DOHH2 (cell line): ENCODE measurements at regions not wholly inside any gene's neighbourhood (a gene's known extent, or its start where the extent isn't known, plus 50 kb on each side); places are given as distances from the start of the nearest gene placed in this dataset.
"Not testable (repeated sequence)": the region's sequence is repeated elsewhere in the genome, so short reads cannot be mapped to it uniquely, and the experiment has no call there.

ENCODE experiments used
- H3F3A ChIP-seq: fragments of 200-600 bp; sonication (generic), shearing (Covaris generic); 2 replicates; pipeline ENCODE4 v1.6.0; 2016; ENCODE audit warnings: antibody characterized with exemption, mild to moderate bottlenecking; ENCODE audit not compliant: control insufficient read depth, insufficient read depth
- H3K27ac ChIP-seq: fragments of 200-600 bp; sonication (generic); 2 replicates; pipeline ENCODE4 v1.5.1; 2014; ENCODE audit warnings: low read depth, mild to moderate bottlenecking, low read length, moderate library complexity
- H3K27me3 ChIP-seq: fragments of 200-600 bp; sonication (generic); 2 replicates; pipeline ENCODE4 v1.6.1; 2014; ENCODE audit warnings: mild to moderate bottlenecking, low read length, mixed read lengths; ENCODE audit not compliant: control insufficient read depth
- H3K36me3 ChIP-seq: fragments of 200-600 bp; sonication (generic); 2 replicates; pipeline ENCODE4 v1.6.1; 2014; ENCODE audit warnings: mild to moderate bottlenecking, low read length, moderate library complexity, mixed read lengths; ENCODE audit not compliant: control insufficient read depth
- H3K4me1 ChIP-seq: fragments of 200-600 bp; sonication (generic); 2 replicates; pipeline ENCODE4 v1.6.1; 2014; ENCODE audit warnings: mild to moderate bottlenecking, low read length, mixed read lengths; ENCODE audit not compliant: control insufficient read depth
- H3K4me2 ChIP-seq: fragments of 200-600 bp; sonication (generic); 2 replicates; pipeline ENCODE4 v1.6.0; 2014; ENCODE audit warnings: mild to moderate bottlenecking, low read length, moderate library complexity
- H3K4me3 ChIP-seq: fragments of 200-600 bp; sonication (generic); 2 replicates; pipeline ENCODE4 v1.5.1; 2014; ENCODE audit warnings: mild to moderate bottlenecking, low read length, mixed read lengths
- H3K79me2 ChIP-seq: fragments of 200-600 bp; sonication (generic); 2 replicates; pipeline ENCODE4 v1.6.1; 2014; ENCODE audit warnings: mild to moderate bottlenecking, low read length, mixed read lengths; ENCODE audit not compliant: control insufficient read depth
- H3K9me2 ChIP-seq: fragments of 200-600 bp; sonication (generic); replicated peaks from 2 replicates; pipeline ENCODE4 v1.6.1; 2014; ENCODE audit warnings: mild to moderate bottlenecking, low read length, mixed read lengths; ENCODE audit not compliant: control insufficient read depth
- H3K9me3 ChIP-seq: fragments of 200-600 bp; sonication (generic); 2 replicates; pipeline ENCODE4 v1.6.1; 2014; ENCODE audit warnings: antibody characterized with exemption, low read length, mixed read lengths; ENCODE audit not compliant: control insufficient read depth, insufficient read depth
- H4K20me1 ChIP-seq: fragments of 200-600 bp; sonication (generic); 2 replicates; pipeline ENCODE4 v1.6.0; 2014; ENCODE audit warnings: low read depth, mild to moderate bottlenecking, antibody characterized with exemption, low read length, moderate library complexity; ENCODE audit not compliant: control insufficient read depth, insufficient read depth
- EZH2phosphoT487 ChIP-seq: fragments of 200-600 bp; sonication (generic); IDR thresholded peaks from 2 replicates; pipeline ENCODE4 v1.6.1; 2017; ENCODE audit warnings: borderline replicate concordance, mild to moderate bottlenecking, antibody characterized with exemption, low read length, moderate library complexity, mixed read lengths
- TF ChIP-seq, protein P1 (sequence below): fragments of 200-600 bp; sonication (generic); IDR thresholded peaks from one replicate; pipeline ENCODE4 v1.5.1; 2014; ENCODE audit warnings: antibody characterized with exemption, mild to moderate bottlenecking, low read depth, low read length; ENCODE audit not compliant: poor library complexity, severe bottlenecking

DNA sequence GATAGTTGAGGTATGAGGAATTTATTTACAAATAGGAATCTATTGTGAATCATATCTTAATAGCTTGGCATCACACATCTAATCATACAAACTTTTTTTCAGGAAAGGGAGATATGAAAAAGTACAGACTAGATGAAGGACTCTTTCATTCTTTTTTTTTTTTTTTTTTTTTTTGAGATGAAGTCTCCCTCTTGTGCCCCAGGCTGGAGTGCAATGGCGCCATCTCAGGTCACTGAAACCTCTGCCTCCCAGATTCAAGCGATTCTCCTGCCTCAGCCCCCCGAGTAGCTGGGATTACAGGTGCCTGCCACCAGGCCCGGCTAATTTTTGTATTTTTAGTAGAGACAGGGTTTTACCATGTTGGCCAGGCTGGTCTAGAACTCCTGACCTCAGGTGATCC, 65.1 kb upstream of the NECTIN3 start:
- not testable (repeated sequence) for H3K4me3 ChIP-seq, H3F3A ChIP-seq, H3K27me3 ChIP-seq, H3K79me2 ChIP-seq, H3K9me2 ChIP-seq, H3K4me2 ChIP-seq, H3K27ac ChIP-seq, H4K20me1 ChIP-seq, H3K4me1 ChIP-seq, H3K36me3 ChIP-seq, H3K9me3 ChIP-seq

DNA sequence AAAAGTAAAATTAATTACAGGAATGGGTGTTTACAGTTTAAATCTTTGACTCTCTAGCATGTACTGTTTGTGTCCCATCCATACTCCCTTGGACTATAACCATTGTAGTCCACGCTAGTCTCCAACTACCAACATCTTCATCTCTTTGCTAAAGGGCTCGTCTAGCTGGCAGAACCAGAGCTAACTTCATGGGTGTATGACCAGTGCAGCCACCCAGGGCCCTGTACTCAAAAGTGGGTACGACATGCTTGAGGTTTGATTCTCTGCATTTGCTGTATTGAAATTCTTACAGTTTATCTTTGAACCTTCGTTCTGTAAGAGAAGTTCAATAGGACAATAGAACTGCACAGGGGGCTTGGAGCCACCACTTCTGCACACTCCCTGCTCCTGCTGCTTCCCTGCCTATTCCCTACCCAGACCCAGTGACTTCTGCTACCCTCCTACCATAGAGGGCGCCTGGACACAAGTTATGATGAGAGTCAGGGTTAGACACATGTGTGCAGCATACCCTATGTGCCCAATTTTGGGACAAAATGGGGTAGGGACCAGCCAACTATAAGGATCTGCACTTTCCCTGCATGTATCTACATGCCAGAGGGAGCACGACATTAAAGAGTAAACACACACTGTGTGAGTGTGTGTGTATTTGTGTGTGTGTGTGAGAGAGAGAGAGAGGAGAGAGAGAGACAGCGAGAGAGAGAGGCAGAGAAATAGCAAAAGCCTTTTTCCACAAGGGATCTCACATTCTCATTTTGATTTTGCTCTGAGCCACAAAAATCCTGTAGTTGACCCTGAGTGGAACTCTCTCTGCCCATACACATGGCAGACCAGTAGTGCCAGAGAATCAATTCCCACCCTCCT, 59.0 kb upstream of the NECTIN3 start:
- Histone ChIP-seq H3K36me3 (no peaks in the 10 kb centered on the region), H3K27me3 (no peaks in the 10 kb centered on the region), H3K4me3 (no peak overlapping the region), H3K4me1 (no peaks in the 10 kb centered on the region), H3K27ac (no peak overlapping the region), H3F3A (no peaks in the 10 kb centered on the region), H4K20me1 (no peaks in the 10 kb centered on the region), H3K9me2 (no peaks in the 10 kb centered on the region), H3K4me2 (no peak overlapping the region), H3K9me3 (no peaks in the 10 kb centered on the region), H3K79me2 (no peaks in the 10 kb centered on the region)
- no peak for TF ChIP-seq EZH2phosphoT487
- TF ChIP-seq, protein P1, sequence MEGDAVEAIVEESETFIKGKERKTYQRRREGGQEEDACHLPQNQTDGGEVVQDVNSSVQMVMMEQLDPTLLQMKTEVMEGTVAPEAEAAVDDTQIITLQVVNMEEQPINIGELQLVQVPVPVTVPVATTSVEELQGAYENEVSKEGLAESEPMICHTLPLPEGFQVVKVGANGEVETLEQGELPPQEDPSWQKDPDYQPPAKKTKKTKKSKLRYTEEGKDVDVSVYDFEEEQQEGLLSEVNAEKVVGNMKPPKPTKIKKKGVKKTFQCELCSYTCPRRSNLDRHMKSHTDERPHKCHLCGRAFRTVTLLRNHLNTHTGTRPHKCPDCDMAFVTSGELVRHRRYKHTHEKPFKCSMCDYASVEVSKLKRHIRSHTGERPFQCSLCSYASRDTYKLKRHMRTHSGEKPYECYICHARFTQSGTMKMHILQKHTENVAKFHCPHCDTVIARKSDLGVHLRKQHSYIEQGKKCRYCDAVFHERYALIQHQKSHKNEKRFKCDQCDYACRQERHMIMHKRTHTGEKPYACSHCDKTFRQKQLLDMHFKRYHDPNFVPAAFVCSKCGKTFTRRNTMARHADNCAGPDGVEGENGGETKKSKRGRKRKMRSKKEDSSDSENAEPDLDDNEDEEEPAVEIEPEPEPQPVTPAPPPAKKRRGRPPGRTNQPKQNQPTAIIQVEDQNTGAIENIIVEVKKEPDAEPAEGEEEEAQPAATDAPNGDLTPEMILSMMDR: no peak
